ENCODE measurements at regions not wholly inside any gene's neighbourhood (a gene's known extent, or its start where the extent isn't known, plus 50 kb on each side); places are given as distances from the start of the nearest gene placed in this dataset.

GRCh38 chr13:85080691-85081090 is 718.5 kb downstream of the SLITRK6 start:
- H3K9me3 ChIP-seq (ENCODE audit: insufficient read depth, low read depth): no peaks in the 10 kb centered on the region; the same call in 1 of the 2 replicates
- H4K20me1 ChIP-seq (ENCODE audit: insufficient read depth): no peaks in the 10 kb centered on the region
- H3K27me3 ChIP-seq (ENCODE audit: insufficient read depth, low read depth): no peaks in the 10 kb centered on the region
- intact Hi-C loops (cut with micrococcal nuclease; ENCODE audit: unreplicated experiment): no loop called here
- DNase-seq: peak in 1 of 2 experiments; percentile 6
- no peaks in the 10 kb centered on the region for H3K4me1 ChIP-seq (replicated peaks; ENCODE audit: insufficient read depth)
- no peak overlapping the region for H2AFZ ChIP-seq
- no peaks in the 10 kb centered on the region for H3K79me2 ChIP-seq (ENCODE audit: low read depth)
- no peak overlapping the region for H3K4me3 ChIP-seq
- ChIA-PET POLR2A (ENCODE audit: unreplicated experiment) (no interaction called here), CTCF (no interaction called here)
- BruUV-seq (replicated peaks): no TSS peak
- no peak for TF ChIP-seq EZH2 (IDR thresholded peaks at IDR 0.05; ENCODE audit: low read depth)
- TF ChIP-seq, protein P1, sequence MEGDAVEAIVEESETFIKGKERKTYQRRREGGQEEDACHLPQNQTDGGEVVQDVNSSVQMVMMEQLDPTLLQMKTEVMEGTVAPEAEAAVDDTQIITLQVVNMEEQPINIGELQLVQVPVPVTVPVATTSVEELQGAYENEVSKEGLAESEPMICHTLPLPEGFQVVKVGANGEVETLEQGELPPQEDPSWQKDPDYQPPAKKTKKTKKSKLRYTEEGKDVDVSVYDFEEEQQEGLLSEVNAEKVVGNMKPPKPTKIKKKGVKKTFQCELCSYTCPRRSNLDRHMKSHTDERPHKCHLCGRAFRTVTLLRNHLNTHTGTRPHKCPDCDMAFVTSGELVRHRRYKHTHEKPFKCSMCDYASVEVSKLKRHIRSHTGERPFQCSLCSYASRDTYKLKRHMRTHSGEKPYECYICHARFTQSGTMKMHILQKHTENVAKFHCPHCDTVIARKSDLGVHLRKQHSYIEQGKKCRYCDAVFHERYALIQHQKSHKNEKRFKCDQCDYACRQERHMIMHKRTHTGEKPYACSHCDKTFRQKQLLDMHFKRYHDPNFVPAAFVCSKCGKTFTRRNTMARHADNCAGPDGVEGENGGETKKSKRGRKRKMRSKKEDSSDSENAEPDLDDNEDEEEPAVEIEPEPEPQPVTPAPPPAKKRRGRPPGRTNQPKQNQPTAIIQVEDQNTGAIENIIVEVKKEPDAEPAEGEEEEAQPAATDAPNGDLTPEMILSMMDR (conservative IDR thresholded peaks at IDR 0.05): no peak
- no peaks in the 10 kb centered on the region for H3K9me2 ChIP-seq (ENCODE audit: insufficient read depth)
- H3F3A ChIP-seq (ENCODE audit: insufficient read depth, low read depth): no peaks in the 10 kb centered on the region
- no peak overlapping the region for H3K4me2 ChIP-seq
- no peaks in the 10 kb centered on the region for H3K36me3 ChIP-seq (ENCODE audit: low read depth)
- H3K27ac ChIP-seq: no peak overlapping the region

GRCh38 chr13:85076343-85076742 is 722.9 kb downstream of the SLITRK6 start:
- no peaks in the 10 kb centered on the region for H3K36me3 ChIP-seq (ENCODE audit: low read depth)
- intact Hi-C loops (cut with micrococcal nuclease; ENCODE audit: unreplicated experiment): no loop called here
- no peaks in the 10 kb centered on the region for H3K27me3 ChIP-seq (ENCODE audit: insufficient read depth, low read depth)
- H3K9me2 ChIP-seq (ENCODE audit: insufficient read depth): no peaks in the 10 kb centered on the region
- no peak overlapping the region for H3K27ac ChIP-seq
- H4K20me1 ChIP-seq (ENCODE audit: insufficient read depth): no peaks in the 10 kb centered on the region
- BruUV-seq (replicated peaks): no TSS peak
- H3K79me2 ChIP-seq (ENCODE audit: low read depth): no peaks in the 10 kb centered on the region
- H3K4me3 ChIP-seq: no peak overlapping the region
- no peak for DNase-seq
- no peaks in the 10 kb centered on the region; the same call in 1 of the 2 replicates for H3K9me3 ChIP-seq (ENCODE audit: insufficient read depth, low read depth)
- TF ChIP-seq, protein P1 (conservative IDR thresholded peaks at IDR 0.05): no peak
- TF ChIP-seq EZH2 (IDR thresholded peaks at IDR 0.05; ENCODE audit: low read depth): no peak
- H3F3A ChIP-seq (ENCODE audit: insufficient read depth, low read depth): no peaks in the 10 kb centered on the region
- H3K4me2 ChIP-seq: no peak overlapping the region
- POLR2A ChIA-PET (ENCODE audit: unreplicated experiment): no interaction called here
- CTCF ChIA-PET: no interaction called here
- H2AFZ ChIP-seq: peak overlapping the region; percentile 55
- H3K4me1 ChIP-seq (replicated peaks; ENCODE audit: insufficient read depth): no peaks in the 10 kb centered on the region

GRCh38 chr13:85074543-85075313 is 724.5 kb downstream of the SLITRK6 start:
- Histone ChIP-seq H3K9me2 (ENCODE audit: insufficient read depth) (no peaks in the 10 kb centered on the region), H3K27me3 (ENCODE audit: insufficient read depth, low read depth) (no peaks in the 10 kb centered on the region), H3K4me3 (no peak overlapping the region), H3K36me3 (ENCODE audit: low read depth) (no peaks in the 10 kb centered on the region), H2AFZ (no peak overlapping the region), H3K4me2 (no peak overlapping the region), H3K4me1 (replicated peaks; ENCODE audit: insufficient read depth) (no peaks in the 10 kb centered on the region), H3F3A (ENCODE audit: insufficient read depth, low read depth) (no peaks in the 10 kb centered on the region), H3K9me3 (ENCODE audit: insufficient read depth, low read depth) (no peaks in the 10 kb centered on the region; the same call in 1 of the 2 replicates), H3K79me2 (ENCODE audit: low read depth) (no peaks in the 10 kb centered on the region), H3K27ac (no peak overlapping the region), H4K20me1 (ENCODE audit: insufficient read depth) (no peaks in the 10 kb centered on the region)
- no TSS peak for BruUV-seq (replicated peaks)
- ChIA-PET POLR2A (ENCODE audit: unreplicated experiment) (no interaction called here), CTCF (no interaction called here)
- intact Hi-C loops (cut with micrococcal nuclease; ENCODE audit: unreplicated experiment): no loop called here
- DNase-seq: no peak
- TF ChIP-seq EZH2 (IDR thresholded peaks at IDR 0.05; ENCODE audit: low read depth): no peak
- TF ChIP-seq, protein P1 (conservative IDR thresholded peaks at IDR 0.05): no peak

Data from PC-9 (cell line).